ENCODE measurements at regions not wholly inside any gene's neighbourhood (a gene's known extent, or its start where the extent isn't known, plus 50 kb on each side); places are given as distances from the start of the nearest gene placed in this dataset.
"Not testable (repeated sequence)": the region's sequence is repeated elsewhere in the genome, so short reads cannot be mapped to it uniquely, and the experiment has no call there.

- no peaks in the 10 kb centered on the region for H3K9me3 Mint-ChIP-seq
- no peak overlapping the region for H3K27ac Mint-ChIP-seq
- TF ChIP-seq CTCF (IDR thresholded peaks at IDR 0.05; ENCODE audit: unreplicated experiment in 3 of 3), result no peak
- no peak overlapping the region for H3K4me3 Mint-ChIP-seq
- H3K27me3 Mint-ChIP-seq (ENCODE audit: low read depth), result no peaks in the 10 kb centered on the region
- H3K36me3 Mint-ChIP-seq (ENCODE audit: low read depth), result no peaks in the 10 kb centered on the region
- no peaks in the 10 kb centered on the region for H3K4me1 Mint-ChIP-seq
Measured at GRCh38 chr13:46498650-46499049, 54.3 kb upstream of the LRCH1 start.

- Mint-ChIP-seq H3K4me3 (no peak overlapping the region), H3K9me3 (no peaks in the 10 kb centered on the region), H3K27ac (peak overlapping the region in 1 of 3 experiments; percentile 27), H3K36me3 (ENCODE audit: low read depth) (no peaks in the 10 kb centered on the region), H3K4me1 (no peaks in the 10 kb centered on the region), H3K27me3 (ENCODE audit: low read depth) (no peaks in the 10 kb centered on the region)
- no peak for TF ChIP-seq CTCF (IDR thresholded peaks at IDR 0.05; ENCODE audit: unreplicated experiment in 3 of 3)
Measured at GRCh38 chr13:46496086-46496485, 56.9 kb upstream of the LRCH1 start.

- H3K4me1 Mint-ChIP-seq, result peaks cover 4% of the 10 kb centered on the region
- no peak for TF ChIP-seq CTCF (IDR thresholded peaks at IDR 0.05; ENCODE audit: unreplicated experiment in 3 of 3)
Measured at GRCh38 chr13:46495651-46496050, 57.3 kb upstream of the LRCH1 start.

GRCh38 chr13:46495066-46495465, 57.9 kb upstream of the LRCH1 start:
- Mint-ChIP-seq H3K27me3 (ENCODE audit: low read depth) (no peaks in the 10 kb centered on the region), H3K36me3 (ENCODE audit: low read depth) (no peaks in the 10 kb centered on the region), H3K9me3 (no peaks in the 10 kb centered on the region), H3K4me3 (no peak overlapping the region), H3K27ac (no peak overlapping the region), H3K4me1 (peaks cover 9% of the 10 kb centered on the region)
- TF ChIP-seq CTCF (IDR thresholded peaks at IDR 0.05; ENCODE audit: unreplicated experiment in 3 of 3), result no peak

More at GRCh38 chr13:46495651-46496050, 57.3 kb upstream of the LRCH1 start:
- no peaks in the 10 kb centered on the region for H3K27me3 Mint-ChIP-seq (ENCODE audit: low read depth)
- H3K36me3 Mint-ChIP-seq (ENCODE audit: low read depth), result no peaks in the 10 kb centered on the region
- H3K27ac Mint-ChIP-seq, result peak overlapping the region in 1 of 3 experiments; percentile 27
- H3K9me3 Mint-ChIP-seq, result no peaks in the 10 kb centered on the region
- H3K4me3 Mint-ChIP-seq, result no peak overlapping the region

GRCh38 chr13:46492946-46493345, 60.0 kb upstream of the LRCH1 start:
- Mint-ChIP-seq H3K4me1 (peaks cover 13% of the 10 kb centered on the region), H3K36me3 (ENCODE audit: low read depth) (no peaks in the 10 kb centered on the region), H3K27me3 (ENCODE audit: low read depth) (peaks cover 4% of the 10 kb centered on the region), H3K27ac (peak overlapping the region in 1 of 3 experiments; percentile 55), H3K4me3 (no peak overlapping the region), H3K9me3 (no peaks in the 10 kb centered on the region)
- TF ChIP-seq CTCF (IDR thresholded peaks at IDR 0.05; ENCODE audit: unreplicated experiment in 3 of 3), result peak; percentile 64 to 76 (median 73)

- no peak overlapping the region for H3K27ac Mint-ChIP-seq
- no peak overlapping the region for H3K4me3 Mint-ChIP-seq
- no peak for TF ChIP-seq CTCF (IDR thresholded peaks at IDR 0.05; ENCODE audit: unreplicated experiment in 3 of 3)
- peaks cover 13% of the 10 kb centered on the region for H3K4me1 Mint-ChIP-seq
- peaks cover 4% of the 10 kb centered on the region for H3K27me3 Mint-ChIP-seq (ENCODE audit: low read depth)
- H3K9me3 Mint-ChIP-seq, result no peaks in the 10 kb centered on the region
- H3K36me3 Mint-ChIP-seq (ENCODE audit: low read depth), result no peaks in the 10 kb centered on the region
Measured at GRCh38 chr13:46491641-46492040, 61.3 kb upstream of the LRCH1 start.

GRCh38 chr13:46490713-46491112, 62.3 kb upstream of the LRCH1 start:
- not testable (repeated sequence) for H3K4me3 Mint-ChIP-seq; H3K9me3 Mint-ChIP-seq; H3K27me3 Mint-ChIP-seq (ENCODE audit: low read depth); H3K36me3 Mint-ChIP-seq (ENCODE audit: low read depth); H3K27ac Mint-ChIP-seq
- H3K4me1 Mint-ChIP-seq, result peaks cover 13% of the 10 kb centered on the region
